ENCODE measurements at regions not wholly inside any gene's neighbourhood (a gene's known extent, or its start where the extent isn't known, plus 50 kb on each side); places are given as distances from the start of the nearest gene placed in this dataset.
A peak's percentile ranks its signal among the peaks of the same experiment; 100 is the strongest.

DNA sequence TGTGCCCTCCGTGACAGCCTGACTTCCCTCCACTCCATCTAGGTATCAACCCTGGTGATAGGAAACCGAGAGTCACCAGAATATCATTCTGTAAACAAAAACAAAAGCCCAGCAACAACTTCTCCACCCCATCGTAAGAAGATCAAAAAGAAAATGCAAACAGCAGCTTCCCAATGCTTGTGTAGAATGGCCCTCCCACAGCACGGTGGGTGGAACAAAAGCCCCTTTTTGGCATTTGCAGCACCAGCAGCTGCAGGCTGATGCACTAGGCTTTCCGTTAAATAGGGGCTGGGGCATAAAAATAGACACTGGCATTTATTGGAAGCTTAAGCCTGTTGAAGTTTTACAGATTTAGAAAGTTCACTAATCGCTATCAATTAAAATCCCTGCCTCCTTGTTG is 513.0 kb downstream of the GALR1 start:
- no peak overlapping the region for H3K4me3 ChIP-seq (ENCODE audit: low read depth, low read length)
- DNase-seq (ENCODE audit: low read depth): no peak
- TF ChIP-seq, protein P1, sequence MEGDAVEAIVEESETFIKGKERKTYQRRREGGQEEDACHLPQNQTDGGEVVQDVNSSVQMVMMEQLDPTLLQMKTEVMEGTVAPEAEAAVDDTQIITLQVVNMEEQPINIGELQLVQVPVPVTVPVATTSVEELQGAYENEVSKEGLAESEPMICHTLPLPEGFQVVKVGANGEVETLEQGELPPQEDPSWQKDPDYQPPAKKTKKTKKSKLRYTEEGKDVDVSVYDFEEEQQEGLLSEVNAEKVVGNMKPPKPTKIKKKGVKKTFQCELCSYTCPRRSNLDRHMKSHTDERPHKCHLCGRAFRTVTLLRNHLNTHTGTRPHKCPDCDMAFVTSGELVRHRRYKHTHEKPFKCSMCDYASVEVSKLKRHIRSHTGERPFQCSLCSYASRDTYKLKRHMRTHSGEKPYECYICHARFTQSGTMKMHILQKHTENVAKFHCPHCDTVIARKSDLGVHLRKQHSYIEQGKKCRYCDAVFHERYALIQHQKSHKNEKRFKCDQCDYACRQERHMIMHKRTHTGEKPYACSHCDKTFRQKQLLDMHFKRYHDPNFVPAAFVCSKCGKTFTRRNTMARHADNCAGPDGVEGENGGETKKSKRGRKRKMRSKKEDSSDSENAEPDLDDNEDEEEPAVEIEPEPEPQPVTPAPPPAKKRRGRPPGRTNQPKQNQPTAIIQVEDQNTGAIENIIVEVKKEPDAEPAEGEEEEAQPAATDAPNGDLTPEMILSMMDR (conservative IDR thresholded peaks at IDR 0.05; ENCODE audit: low read depth, low read length): no peak

DNA sequence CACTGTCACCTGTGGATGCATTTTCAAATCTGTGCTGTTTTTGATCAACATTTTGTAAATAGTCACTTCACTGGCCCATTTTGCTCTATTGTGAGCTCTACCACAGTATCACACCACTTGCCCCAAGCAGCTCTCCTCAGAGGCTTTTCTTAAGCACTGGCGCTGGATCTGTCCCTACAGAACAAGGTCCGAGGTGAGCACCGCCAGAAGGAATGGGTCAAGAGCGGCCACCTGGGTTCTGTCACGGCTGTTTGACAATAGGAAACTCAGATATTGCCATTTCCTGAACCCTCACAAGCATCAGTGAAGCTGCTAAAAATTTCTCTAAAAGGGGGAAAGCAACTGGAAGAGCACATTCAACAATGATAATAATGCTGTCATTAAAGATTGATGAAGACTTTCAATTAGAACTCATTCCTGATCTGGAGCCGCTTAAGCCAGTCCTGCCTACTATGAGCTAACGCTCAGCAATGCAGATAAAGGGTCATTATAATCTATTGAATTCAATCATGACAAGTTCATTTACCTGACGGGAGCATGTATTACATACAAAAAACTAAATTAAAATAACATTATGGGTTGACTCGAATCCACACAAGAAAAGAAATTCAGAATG is 514.0 kb downstream of the GALR1 start:
- TF ChIP-seq, protein P1 (conservative IDR thresholded peaks at IDR 0.05; ENCODE audit: low read depth, low read length): no peak
- no peak overlapping the region for H3K4me3 ChIP-seq (ENCODE audit: low read depth, low read length)
- DNase-seq (ENCODE audit: low read depth): no peak

DNA sequence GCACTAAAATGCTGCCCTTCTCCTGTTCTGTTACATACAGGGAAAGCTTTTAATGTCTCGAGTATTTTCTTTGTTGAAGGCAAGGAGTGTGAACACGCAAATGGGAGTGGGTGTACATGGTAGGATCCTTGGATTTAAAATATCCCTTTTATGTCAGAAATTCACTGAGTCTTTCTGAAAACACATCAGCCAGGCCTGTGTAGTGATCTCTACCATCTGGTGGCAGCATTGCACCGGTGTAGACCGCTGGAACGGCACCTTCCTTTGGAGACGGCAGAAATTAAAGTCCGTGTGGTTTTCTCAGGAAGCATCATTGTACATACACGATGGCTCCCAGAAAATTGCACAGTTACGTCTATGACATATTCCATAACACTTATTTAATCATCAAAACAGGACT is 515.8 kb downstream of the GALR1 start:
- TF ChIP-seq, protein P1 (conservative IDR thresholded peaks at IDR 0.05; ENCODE audit: low read depth, low read length): peak; percentile 54
- no peak for DNase-seq (ENCODE audit: low read depth)
- no peak overlapping the region for H3K4me3 ChIP-seq (ENCODE audit: low read depth, low read length)

DNA sequence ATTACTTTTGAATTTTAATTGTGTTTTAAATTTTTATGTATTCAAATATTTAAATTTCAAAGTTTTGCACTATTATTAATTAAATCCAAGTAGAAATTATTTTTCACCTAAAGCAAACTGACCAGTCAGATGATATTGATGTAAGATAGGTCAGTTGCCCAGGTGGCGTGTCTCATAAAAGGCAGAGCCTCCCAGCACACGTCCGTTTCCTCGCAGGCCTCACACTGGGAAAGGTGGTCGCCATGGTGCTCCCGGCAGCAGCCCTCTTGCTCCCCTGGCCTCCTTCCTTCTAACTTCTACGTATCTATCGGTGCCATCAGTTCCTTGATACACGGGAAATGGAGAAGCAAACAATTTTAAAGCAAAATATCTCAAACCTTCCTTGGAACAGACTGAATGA is 516.8 kb downstream of the GALR1 start:
- DNase-seq (ENCODE audit: low read depth): no peak
- TF ChIP-seq, protein P1 (conservative IDR thresholded peaks at IDR 0.05; ENCODE audit: low read depth, low read length): no peak
- H3K4me3 ChIP-seq (ENCODE audit: low read depth, low read length): no peak overlapping the region

DNA sequence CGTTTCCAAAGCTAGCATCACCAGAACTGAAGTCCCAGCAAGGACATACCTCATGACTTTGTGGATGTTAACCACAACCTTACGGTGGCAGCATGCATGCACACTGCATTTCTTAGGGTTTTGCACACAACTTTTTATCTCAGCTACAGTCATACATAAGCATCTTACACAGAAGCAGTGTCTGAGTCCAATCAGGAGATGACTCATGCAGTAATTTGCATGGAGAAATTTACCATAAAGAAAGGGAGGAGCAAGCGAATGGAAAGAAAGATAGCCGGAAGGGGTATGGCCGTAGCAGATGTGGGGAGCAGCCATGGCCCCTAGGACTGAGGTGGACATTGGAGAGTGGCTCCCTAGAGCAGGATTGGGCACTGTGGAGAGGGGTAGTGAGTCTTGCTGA is 522.5 kb downstream of the GALR1 start:
- H3K4me3 ChIP-seq (ENCODE audit: low read depth, low read length): no peak overlapping the region
- TF ChIP-seq, protein P1 (conservative IDR thresholded peaks at IDR 0.05; ENCODE audit: low read depth, low read length): no peak
- no peak for DNase-seq (ENCODE audit: low read depth)

DNA sequence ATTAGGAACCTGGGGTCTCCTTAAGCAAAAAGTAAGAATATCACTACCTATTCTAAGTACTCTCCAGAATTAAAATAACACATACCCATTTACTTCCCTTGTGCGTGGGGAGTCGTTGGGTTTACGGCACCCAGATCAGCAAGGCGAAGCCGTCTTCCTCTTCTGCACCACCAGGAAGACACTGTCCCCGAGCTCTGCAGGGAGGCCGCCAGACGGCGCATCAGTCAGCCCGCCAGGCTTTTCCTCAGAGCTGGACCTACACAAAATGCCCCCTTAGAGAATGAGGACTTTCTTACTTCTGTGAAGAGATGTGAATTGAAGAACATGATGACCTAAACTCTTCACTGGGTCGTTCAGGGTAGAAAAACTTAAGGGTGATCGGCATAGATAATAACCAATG is 526.5 kb downstream of the GALR1 start:
- no peak for DNase-seq (ENCODE audit: low read depth)
- H3K4me3 ChIP-seq (ENCODE audit: low read depth, low read length): no peak overlapping the region
- TF ChIP-seq, protein P1 (conservative IDR thresholded peaks at IDR 0.05; ENCODE audit: low read depth, low read length): no peak

DNA sequence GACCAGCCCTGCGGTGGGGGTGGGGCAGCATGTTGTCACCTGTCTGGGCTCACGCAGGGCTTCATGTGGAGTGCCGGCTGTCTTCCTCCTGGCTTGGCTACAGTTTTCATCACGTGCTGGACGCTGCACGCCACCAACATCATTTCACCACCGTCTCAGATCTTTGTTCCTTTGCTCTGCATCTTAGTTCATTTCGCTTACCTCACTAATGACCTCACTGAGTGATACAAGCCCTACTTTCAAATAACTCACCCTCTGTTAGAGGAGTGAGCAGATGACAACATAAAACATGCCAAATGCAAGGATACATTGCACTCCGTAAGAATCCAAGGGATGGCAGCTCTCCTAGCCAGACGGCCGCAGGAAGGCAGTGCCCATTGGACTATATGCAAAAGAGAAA is 527.5 kb downstream of the GALR1 start:
- DNase-seq (ENCODE audit: low read depth): no peak
- TF ChIP-seq, protein P1 (conservative IDR thresholded peaks at IDR 0.05; ENCODE audit: low read depth, low read length): no peak
- H3K4me3 ChIP-seq (ENCODE audit: low read depth, low read length): no peak overlapping the region
